H1 (cell line): ENCODE measurements at regions not wholly inside any gene's neighbourhood (a gene's known extent, or its start where the extent isn't known, plus 50 kb on each side); places are given as distances from the start of the nearest gene placed in this dataset.

Experiments used
- CTCF ChIA-PET: fragments of 300-600 bp; sonication (Branson Sonifier 250); formaldehyde crosslinking; loops from one replicate; lab custom pipeline; 2021; ENCODE audit not compliant: partially characterized antibody; lab: Charles Lee
- POLR2A ChIA-PET: fragments of 300-600 bp; sonication (Branson Sonifier 250); formaldehyde crosslinking; loops from one replicate; lab custom pipeline; 2021; ENCODE audit warnings: inconsistent platforms; ENCODE audit not compliant: partially characterized antibody; lab: Charles Lee
- DNase-seq, 2 experiments: peaks; one replicate each; pipeline versions ENCODE4 v3.0.0 to v3.0.0-alpha.2; 2010 to 2022; ENCODE audit warnings: low spot score in 2 of 2, low read depth in 1 of 2, mixed read lengths in 1 of 2
- FAIRE-seq: peaks from 2 replicates; lab custom pipeline; 2011; peaks lifted over from hg19 to GRCh38; lab: Jason Lieb, UNC
- H2AFZ ChIP-seq: 2 replicates; pipeline ENCODE4 v1.8.1; 2012; ENCODE audit warnings: low read length, inconsistent platforms
- H2AK5ac ChIP-seq: 2 replicates; pipeline ENCODE4 v1.6.1; 2013; ENCODE audit warnings: low read depth, low read length
- H2BK120ac ChIP-seq: replicated peaks from 2 replicates; pipeline ENCODE3; 2013; ENCODE audit warnings: low read depth, low read length, inconsistent platforms
- H2BK12ac ChIP-seq: 2 replicates; pipeline ENCODE4 v1.6.1; 2013; ENCODE audit warnings: low read depth, low read length
- H2BK15ac ChIP-seq: 2 replicates; pipeline ENCODE4 v1.6.1; 2013; ENCODE audit warnings: low read length
- H2BK20ac ChIP-seq: 2 replicates; pipeline ENCODE4 v1.6.1; 2013; ENCODE audit warnings: low read length
- H2BK5ac ChIP-seq: 2 replicates; pipeline ENCODE4 v1.6.1; 2013; ENCODE audit warnings: low read depth, low read length
- H3K14ac ChIP-seq: 2 replicates; pipeline ENCODE4 v1.6.1; 2013; ENCODE audit warnings: inconsistent platforms; ENCODE audit not compliant: insufficient read length
- H3K18ac ChIP-seq: 2 replicates; pipeline ENCODE4 v1.6.1; 2013; ENCODE audit warnings: low read length; ENCODE audit errors: extremely low read depth
- H3K23ac ChIP-seq: 2 replicates; pipeline ENCODE4 v1.6.1; 2013; ENCODE audit warnings: inconsistent platforms; ENCODE audit not compliant: insufficient read length
- H3K23me2 ChIP-seq: 2 replicates; pipeline ENCODE4 v1.6.1; 2013; ENCODE audit warnings: low read depth, low read length
- H3K27ac ChIP-seq: 2 replicates; pipeline ENCODE4 v1.6.1; 2011; ENCODE audit warnings: low read depth, low read length, inconsistent platforms
- H3K27me3 ChIP-seq, 4 experiments: replicated peaks in 1 of 4; 1 replicate in 1 of 4; 2 replicates in 3 of 4; pipeline versions ENCODE4 v1.6.1 to v1.8.1; 2011 to 2013; ENCODE audit warnings: low read length in 3 of 4, mild to moderate bottlenecking in 3 of 4, inconsistent platforms in 2 of 4, mixed read lengths in 2 of 4, moderate library complexity in 1 of 4; ENCODE audit not compliant: control insufficient read depth in 3 of 4, insufficient read depth in 3 of 4; ENCODE audit errors: extremely low read depth in 1 of 4
- H3K36me3 ChIP-seq, 4 experiments: 2 replicates each; pipeline versions ENCODE4 v1.6.1 to v1.8.1; 2011 to 2013; ENCODE audit warnings: mild to moderate bottlenecking in 4 of 4, low read length in 3 of 4, moderate library complexity in 2 of 4, control low read depth in 1 of 4, inconsistent platforms in 1 of 4; ENCODE audit not compliant: insufficient read depth in 4 of 4, control insufficient read depth in 2 of 4
- H3K4ac ChIP-seq: replicated peaks from 2 replicates; pipeline ENCODE3; 2013; ENCODE audit warnings: low read length, low read depth, mixed read lengths, inconsistent platforms; ENCODE audit not compliant: insufficient read length
- H3K4me1 ChIP-seq, 4 experiments: replicated peaks in 1 of 4; 1 replicate in 1 of 4; 2 replicates in 3 of 4; pipeline versions ENCODE4 v1.6.1 to v1.8.1; 2011 to 2013; ENCODE audit warnings: low read length in 3 of 4, inconsistent platforms in 2 of 4, mixed read lengths in 1 of 4; ENCODE audit not compliant: insufficient read depth in 4 of 4, control insufficient read depth in 3 of 4
- H3K4me2 ChIP-seq, 2 experiments: 2 replicates each; pipeline versions ENCODE4 v1.6.1 to v1.8.1; 2011 to 2013; ENCODE audit warnings: low read depth in 2 of 2, low read length in 2 of 2, control low read depth in 1 of 2, inconsistent platforms in 1 of 2, mild to moderate bottlenecking in 1 of 2; ENCODE audit not compliant: insufficient read depth in 1 of 2
- H3K4me3 ChIP-seq, 4 experiments: fragments of 200-600, 300-600 bp in 1 of 4; sonication (generic), shearing (Covaris generic), sonication (Bioruptor Twin) in 1 of 4; 2 replicates each; pipeline versions ENCODE4 v1.5.1 to v1.8.1; 2011 to 2016; ENCODE audit warnings: low read length in 4 of 4, low read depth in 3 of 4, control low read depth in 2 of 4, inconsistent platforms in 2 of 4, mild to moderate bottlenecking in 2 of 4, mixed read lengths in 1 of 4, moderate library complexity in 1 of 4; ENCODE audit not compliant: insufficient read depth in 2 of 4; ENCODE audit errors: extremely low read depth in 1 of 4
- H3K56ac ChIP-seq: replicated peaks from 2 replicates; pipeline ENCODE3; 2013; ENCODE audit warnings: low read depth, mild to moderate bottlenecking, mixed read lengths, low read length, inconsistent platforms; ENCODE audit not compliant: insufficient read length
- H3K79me1 ChIP-seq: 2 replicates; pipeline ENCODE4 v1.6.1; 2013; ENCODE audit warnings: low read depth, low read length, control low read depth
- H3K79me2 ChIP-seq, 2 experiments: 2 replicates each; pipeline versions ENCODE4 v1.6.1 to v1.8.1; 2012 to 2013; ENCODE audit warnings: low read length in 2 of 2, mild to moderate bottlenecking in 2 of 2, inconsistent platforms in 1 of 2; ENCODE audit not compliant: insufficient read depth in 2 of 2, control insufficient read depth in 1 of 2
- H3K9ac ChIP-seq, 4 experiments: replicated peaks in 1 of 4; 1 replicate in 1 of 4; 2 replicates in 3 of 4; pipeline versions ENCODE4 v1.6.1 to v1.8.1; 2011 to 2013; ENCODE audit warnings: low read depth in 3 of 4, low read length in 3 of 4, control low read depth in 2 of 4, mild to moderate bottlenecking in 2 of 4, moderate library complexity in 2 of 4, inconsistent platforms in 1 of 4; ENCODE audit errors: extremely low read depth in 1 of 4
- H3K9me3 ChIP-seq, 2 experiments: 2 replicates each; pipeline versions ENCODE4 v1.6.1 to v1.8.1; 2012 to 2013; ENCODE audit warnings: mild to moderate bottlenecking in 2 of 2, moderate library complexity in 2 of 2, control low read depth in 1 of 2, inconsistent platforms in 1 of 2, low read depth in 1 of 2, low read length in 1 of 2, mixed read lengths in 1 of 2; ENCODE audit not compliant: insufficient read depth in 2 of 2
- H4K20me1 ChIP-seq, 2 experiments: replicated peaks in 1 of 2; 2 replicates each; pipeline versions ENCODE3 to v1.8.1; 2011 to 2013; ENCODE audit warnings: inconsistent platforms in 2 of 2, low read length in 2 of 2, mild to moderate bottlenecking in 1 of 2; ENCODE audit not compliant: insufficient read depth in 2 of 2, control insufficient read depth in 1 of 2
- H4K5ac ChIP-seq: 2 replicates; pipeline ENCODE4 v1.6.1; 2013; ENCODE audit warnings: low read length, low read depth, mixed read lengths, inconsistent platforms; ENCODE audit not compliant: insufficient read length
- H4K8ac ChIP-seq: 2 replicates; pipeline ENCODE4 v1.8.0; 2013; ENCODE audit warnings: mild to moderate bottlenecking, moderate library complexity, low read length, inconsistent platforms; ENCODE audit not compliant: insufficient read depth; ENCODE audit errors: extremely low read depth
- H4K91ac ChIP-seq: replicated peaks from 2 replicates; pipeline ENCODE3; 2013; ENCODE audit warnings: low read length, mixed read lengths, inconsistent platforms; ENCODE audit not compliant: insufficient read length
- FOSL1 ChIP-seq: IDR thresholded peaks from 2 replicates; pipeline ENCODE4 v1.6.1; 2011; ENCODE audit warnings: mild to moderate bottlenecking, low read depth, low read length, moderate library complexity; ENCODE audit not compliant: insufficient read depth
- WGBS, 2 experiments: shearing (Covaris generic) in 1 of 2; methylation state at CpG; one replicate each; pipeline versions ENCODE4 v1.1.6 to v1.1.7; 2013 to 2015; ENCODE audit warnings: low lambda C conversion rate in 2 of 2, mixed read lengths in 2 of 2, inconsistent platforms in 1 of 2, low coverage in 1 of 2, missing lambda C conversion rate in 1 of 2; ENCODE audit not compliant: insufficient replicate concordance in 2 of 2, insufficient coverage in 1 of 2, insufficient read length in 1 of 2; ENCODE audit errors: extremely low coverage in 1 of 2, missing lambda C conversion rate in 1 of 2; 5-methylcytosine and 5-hydroxymethylcytosine counted together
- TF ChIP-seq, protein P1 (sequence below): IDR thresholded peaks from 2 replicates; pipeline ENCODE4 v1.6.1; 2011; ENCODE audit warnings: low read depth, mild to moderate bottlenecking, low read length; ENCODE audit not compliant: insufficient read depth

DNA sequence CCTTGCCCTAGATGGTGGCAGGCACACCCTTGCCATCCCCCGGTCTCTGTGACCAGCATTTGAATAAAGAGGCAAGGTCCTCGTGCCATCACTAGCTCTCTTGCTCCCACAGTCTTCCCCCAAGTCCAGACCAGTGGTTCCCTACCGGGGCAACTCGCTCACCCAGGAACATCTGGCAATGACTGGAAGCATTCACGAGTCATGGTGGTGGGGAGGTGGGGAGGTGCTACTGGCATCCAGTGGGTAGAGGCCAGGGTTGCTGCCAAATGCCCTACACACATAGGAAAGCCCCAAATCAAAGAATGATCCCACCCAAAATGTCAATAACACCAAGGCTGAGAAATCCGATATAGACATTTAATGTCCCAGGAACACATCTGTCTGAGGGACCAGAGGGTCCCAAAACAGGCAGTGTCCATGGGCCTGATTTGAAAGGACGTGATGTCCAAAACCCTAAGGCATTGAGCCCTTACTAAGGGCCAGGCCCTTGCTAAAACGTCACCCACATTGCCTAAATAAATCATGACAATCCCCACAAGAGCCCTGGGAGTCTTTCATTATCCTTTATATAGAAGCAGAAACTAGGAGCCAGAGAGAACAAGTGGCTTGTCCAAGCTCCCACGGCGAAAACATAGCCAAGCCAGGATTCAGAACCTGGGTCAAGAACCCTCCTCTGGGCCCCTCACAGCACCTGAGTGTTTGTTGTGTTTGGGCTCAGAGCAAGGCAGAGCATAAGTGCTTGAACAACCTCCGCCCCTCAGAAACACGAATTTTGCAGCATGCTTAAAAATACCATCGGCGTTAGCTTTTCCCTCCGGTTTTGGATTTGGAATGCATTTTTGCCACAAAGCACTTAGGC, 119.3 kb upstream of the WWC1 start:
- H3K9ac ChIP-seq = no peak overlapping the region
- CTCF ChIA-PET = interaction anchor here (0.9 to 4.1 kb wide), 4 partner anchors 47 to 64 kb away, joined by 3 to 16 read pairs (median 4); no protein-coding TSS in a partner anchor
- H3K79me2 ChIP-seq = no peaks in the 10 kb centered on the region
- H2AK5ac ChIP-seq = no peak overlapping the region
- no peak overlapping the region for H2BK12ac ChIP-seq
- no peak overlapping the region for H3K4me3 ChIP-seq
- no peak overlapping the region for H2BK5ac ChIP-seq
- no peak overlapping the region for H3K23ac ChIP-seq
- H2BK20ac ChIP-seq = no peak overlapping the region
- POLR2A ChIA-PET = no interaction called here
- no peaks in the 10 kb centered on the region for H3K79me1 ChIP-seq
- H4K91ac ChIP-seq = no peak overlapping the region
- H3K4ac ChIP-seq = no peak overlapping the region
- 85% methylated on average over 15 of the region's 15 CpGs; no CpG with 5 or more reads in 1 of the 2 experiments for WGBS, 2 experiments
- no peaks in the 10 kb centered on the region for H3K9me3 ChIP-seq
- H3K23me2 ChIP-seq = no peaks in the 10 kb centered on the region
- no peak overlapping the region for H4K5ac ChIP-seq
- no peak for DNase-seq
- no peaks in the 10 kb centered on the region for H3K27me3 ChIP-seq
- no peak overlapping the region for H2BK120ac ChIP-seq
- H2BK15ac ChIP-seq = no peak overlapping the region
- H3K4me1 ChIP-seq = no peaks in the 10 kb centered on the region; a peak in 1 of 7 replicates
- no peak overlapping the region for H3K14ac ChIP-seq
- H3K56ac ChIP-seq = no peak overlapping the region
- H3K18ac ChIP-seq = no peak overlapping the region
- no peak overlapping the region for H3K27ac ChIP-seq
- H3K36me3 ChIP-seq = no peaks in the 10 kb centered on the region
- no peak for TF ChIP-seq FOSL1
- TF ChIP-seq, protein P1, sequence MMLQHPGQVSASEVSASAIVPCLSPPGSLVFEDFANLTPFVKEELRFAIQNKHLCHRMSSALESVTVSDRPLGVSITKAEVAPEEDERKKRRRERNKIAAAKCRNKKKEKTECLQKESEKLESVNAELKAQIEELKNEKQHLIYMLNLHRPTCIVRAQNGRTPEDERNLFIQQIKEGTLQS = no peak
- no peak for FAIRE-seq
- no peak overlapping the region for H3K4me2 ChIP-seq
- H4K8ac ChIP-seq = peak overlapping the region; percentile 11; the same call in 1 of the 2 replicates
- H4K20me1 ChIP-seq = no peaks in the 10 kb centered on the region
- H2AFZ ChIP-seq = no peak overlapping the region
